GM23338 (cell line): ENCODE measurements at regions not wholly inside any gene's neighbourhood (a gene's known extent, or its start where the extent isn't known, plus 50 kb on each side); places are given as distances from the start of the nearest gene placed in this dataset.

Source experiments
- ATAC-seq: fragments of 200-7000 bp; cut with Tn5 transposase; 3 replicates; pipeline ENCODE4 v1.9.1; 2020
- DNase-seq: peaks from one replicate; pipeline ENCODE4 v3.0.0-alpha.2; 2015; ENCODE audit warnings: low spot score
- H2AFZ ChIP-seq: fragments of 200-600 bp; sonication (generic); 2 replicates; pipeline ENCODE4 v1.8.0; 2016; ENCODE audit warnings: antibody characterized with exemption, mild to moderate bottlenecking, moderate library complexity
- H3F3A ChIP-seq: fragments of 200-600 bp; sonication (generic); replicated peaks from 2 replicates; pipeline ENCODE4 v1.8.0; 2017; ENCODE audit warnings: antibody characterized with exemption, mixed run types, low read depth
- H3K27ac ChIP-seq: fragments of 200-600 bp; sonication (generic); 2 replicates; pipeline ENCODE4 v1.6.1; 2016; ENCODE audit warnings: low read depth
- H3K27me3 ChIP-seq: fragments of 200-600 bp; sonication (generic); 2 replicates; pipeline ENCODE4 v1.8.0; 2016; ENCODE audit warnings: mild to moderate bottlenecking, mixed run types, moderate library complexity; ENCODE audit not compliant: insufficient read depth
- H3K36me3 ChIP-seq: fragments of 200-600 bp; sonication (generic); 2 replicates; pipeline ENCODE4 v1.8.0; 2016; ENCODE audit warnings: mild to moderate bottlenecking; ENCODE audit not compliant: insufficient read depth
- H3K4me1 ChIP-seq: fragments of 200-600 bp; sonication (generic); 2 replicates; pipeline ENCODE4 v1.8.0; 2016; ENCODE audit warnings: mild to moderate bottlenecking, moderate library complexity; ENCODE audit not compliant: insufficient read depth
- H3K4me2 ChIP-seq: fragments of 200-600 bp; sonication (generic); 2 replicates; pipeline ENCODE4 v1.7.1; 2017; ENCODE audit warnings: mixed run types
- H3K4me3 ChIP-seq: fragments of 200-600 bp; sonication (generic); 2 replicates; pipeline ENCODE4 v1.6.1; 2016; ENCODE audit warnings: mixed run types
- H3K79me2 ChIP-seq: fragments of 200-600 bp; sonication (generic); replicated peaks from 2 replicates; pipeline ENCODE4 v1.8.0; 2017; ENCODE audit warnings: mild to moderate bottlenecking; ENCODE audit not compliant: insufficient read depth
- H3K9me2 ChIP-seq: fragments of 200-600 bp; sonication (generic); 2 replicates; pipeline ENCODE4 v1.8.0; 2017; ENCODE audit not compliant: insufficient read depth
- H4K20me1 ChIP-seq: fragments of 200-600 bp; sonication (generic); replicated peaks from 2 replicates; pipeline ENCODE4 v1.8.0; 2017; ENCODE audit warnings: mild to moderate bottlenecking; ENCODE audit not compliant: insufficient read depth
- H3K27ac Mint-ChIP-seq: 2 replicates; pipeline ENCODE4 v1.8.0; 2020; ENCODE audit warnings: inconsistent platforms, mild to moderate bottlenecking, moderate library complexity, mixed read lengths
- H3K27me3 Mint-ChIP-seq: 3 replicates; pipeline ENCODE4 v1.8.0; 2022; ENCODE audit warnings: low read depth, mild to moderate bottlenecking, moderate library complexity, mixed read lengths, inconsistent platforms; ENCODE audit not compliant: insufficient read depth, poor library complexity
- H3K36me3 Mint-ChIP-seq: 3 replicates; pipeline ENCODE4 v1.8.0; 2021; ENCODE audit warnings: low read depth, mild to moderate bottlenecking, inconsistent platforms, moderate library complexity, mixed read lengths
- H3K4me1 Mint-ChIP-seq: 3 replicates; pipeline ENCODE4 v1.8.0; 2020; ENCODE audit warnings: mild to moderate bottlenecking, inconsistent platforms, mixed read lengths
- H3K4me3 Mint-ChIP-seq: 3 replicates; pipeline ENCODE4 v1.8.0; 2021; ENCODE audit warnings: moderate library complexity, mild to moderate bottlenecking, inconsistent platforms, mixed read lengths
- H3K9me3 Mint-ChIP-seq: 3 replicates; pipeline ENCODE4 v1.8.0; 2020; ENCODE audit warnings: moderate library complexity, mild to moderate bottlenecking, inconsistent platforms, mixed read lengths
- ETS1 ChIP-seq: IDR thresholded peaks from 2 replicates; pipeline ENCODE4 v1.6.1; 2016; ENCODE audit warnings: antibody characterized with exemption
- EZH2 ChIP-seq: fragments of 200-600 bp; sonication (generic); IDR thresholded peaks from one replicate; pipeline ENCODE4 v1.8.0; 2017; ENCODE audit warnings: antibody characterized with exemption, mild to moderate bottlenecking, low read depth; ENCODE audit not compliant: unreplicated experiment
- EZH2phosphoT487 ChIP-seq: fragments of 200-600 bp; sonication (generic); IDR thresholded peaks from one replicate; pipeline ENCODE4 v1.8.1; 2018; ENCODE audit warnings: antibody characterized with exemption; ENCODE audit not compliant: unreplicated experiment
- NANOG ChIP-seq: IDR thresholded peaks from 2 replicates; pipeline ENCODE4 v1.6.1; 2016; ENCODE audit warnings: antibody characterized with exemption, borderline replicate concordance
- POLR2AphosphoS5 ChIP-seq: IDR thresholded peaks from 2 replicates; pipeline ENCODE4 v1.6.1; 2016; ENCODE audit warnings: antibody characterized with exemption, low read depth
- REST ChIP-seq: IDR thresholded peaks from one replicate; pipeline ENCODE4 v1.6.1; 2018; ENCODE audit warnings: antibody characterized with exemption; ENCODE audit not compliant: unreplicated experiment
- STAT1 ChIP-seq: IDR thresholded peaks from one replicate; pipeline ENCODE4 v1.6.1; 2016; ENCODE audit warnings: antibody characterized with exemption; ENCODE audit not compliant: unreplicated experiment
- ZNF114 ChIP-seq: fragments of 250-450 bp; sonication (Bioruptor Pico); IDR thresholded peaks from 2 replicates; pipeline ENCODE4 v1.5.0; 2020; ENCODE audit warnings: mild to moderate bottlenecking, moderate library complexity
- ZNF331 ChIP-seq: fragments of 250-450 bp; sonication (Bioruptor Pico); IDR thresholded peaks from 2 replicates; pipeline ENCODE4 v1.5.0; 2020; ENCODE audit warnings: low read depth, mild to moderate bottlenecking, moderate library complexity
- ZNF462 ChIP-seq: fragments of 250-450 bp; sonication (Bioruptor Pico); IDR thresholded peaks from 2 replicates; pipeline ENCODE4 v1.5.0; 2020; ENCODE audit warnings: mild to moderate bottlenecking, moderate library complexity
- TF ChIP-seq, protein P1 (sequence below), 2 experiments: fragments of 200-600 bp in 1 of 2; sonication (generic) in 1 of 2; conservative IDR thresholded peaks; 2 replicates each; pipeline versions ENCODE4 v1.5.1 to v1.6.1; 2016 to 2017; ENCODE audit warnings: antibody characterized with exemption in 2 of 2, low read depth in 2 of 2, mild to moderate bottlenecking in 2 of 2, moderate library complexity in 1 of 2

DNA sequence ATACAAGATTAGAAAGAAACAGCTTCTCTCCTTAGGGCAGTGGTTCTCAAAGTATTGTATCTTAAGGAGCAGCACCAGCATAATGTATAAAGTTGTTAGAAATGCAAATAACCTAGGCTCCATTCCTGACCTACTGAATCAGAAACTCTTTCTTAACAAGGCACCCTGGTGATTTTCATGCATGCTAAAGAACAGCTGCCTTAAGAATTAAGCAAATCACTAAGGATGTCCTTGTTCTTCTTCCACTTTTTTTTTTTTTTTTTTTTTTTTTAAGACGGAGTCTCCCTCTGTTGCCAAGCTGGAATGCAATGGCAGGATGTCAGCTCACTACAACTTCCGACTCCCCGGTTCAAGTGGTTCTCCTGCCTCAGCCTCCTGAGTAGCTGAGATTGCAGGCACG is 1095.2 kb upstream of the EDIL3 start:
- no peak overlapping the region for H3K4me3 Mint-ChIP-seq
- Histone ChIP-seq H3K4me1 (no peaks in the 10 kb centered on the region), H3K27ac (no peak overlapping the region), H3K27me3 (no peaks in the 10 kb centered on the region), H3K4me3 (no peak overlapping the region), H3K36me3 (peaks cover 6% of the 10 kb centered on the region; the same call in 1 of the 2 replicates), H3K9me2 (no peaks in the 10 kb centered on the region; the same call in 1 of the 2 replicates), H2AFZ (no peak overlapping the region), H4K20me1 (no peaks in the 10 kb centered on the region), H3F3A (no peaks in the 10 kb centered on the region), H3K79me2 (no peaks in the 10 kb centered on the region), H3K4me2 (no peak overlapping the region)
- no peak overlapping the region for H3K27ac Mint-ChIP-seq
- DNase-seq (peak; percentile 33), ATAC-seq (peak; percentile 49)
- TF ChIP-seq ZNF462 (CRISPR knock-in tag): no peak
- TF ChIP-seq POLR2AphosphoS5: no peak
- TF ChIP-seq EZH2phosphoT487: no peak
- TF ChIP-seq, protein P1, sequence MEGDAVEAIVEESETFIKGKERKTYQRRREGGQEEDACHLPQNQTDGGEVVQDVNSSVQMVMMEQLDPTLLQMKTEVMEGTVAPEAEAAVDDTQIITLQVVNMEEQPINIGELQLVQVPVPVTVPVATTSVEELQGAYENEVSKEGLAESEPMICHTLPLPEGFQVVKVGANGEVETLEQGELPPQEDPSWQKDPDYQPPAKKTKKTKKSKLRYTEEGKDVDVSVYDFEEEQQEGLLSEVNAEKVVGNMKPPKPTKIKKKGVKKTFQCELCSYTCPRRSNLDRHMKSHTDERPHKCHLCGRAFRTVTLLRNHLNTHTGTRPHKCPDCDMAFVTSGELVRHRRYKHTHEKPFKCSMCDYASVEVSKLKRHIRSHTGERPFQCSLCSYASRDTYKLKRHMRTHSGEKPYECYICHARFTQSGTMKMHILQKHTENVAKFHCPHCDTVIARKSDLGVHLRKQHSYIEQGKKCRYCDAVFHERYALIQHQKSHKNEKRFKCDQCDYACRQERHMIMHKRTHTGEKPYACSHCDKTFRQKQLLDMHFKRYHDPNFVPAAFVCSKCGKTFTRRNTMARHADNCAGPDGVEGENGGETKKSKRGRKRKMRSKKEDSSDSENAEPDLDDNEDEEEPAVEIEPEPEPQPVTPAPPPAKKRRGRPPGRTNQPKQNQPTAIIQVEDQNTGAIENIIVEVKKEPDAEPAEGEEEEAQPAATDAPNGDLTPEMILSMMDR (conservative IDR thresholded peaks at IDR 0.05; ENCODE audit: low read depth in 2 of 2): no peak
- TF ChIP-seq ZNF331 (CRISPR knock-in tag): no peak
- no peak for TF ChIP-seq ZNF114 (CRISPR knock-in tag)
- no peak for TF ChIP-seq STAT1
- no peak for TF ChIP-seq REST
- TF ChIP-seq NANOG: no peak
- no peak for TF ChIP-seq ETS1
- no peak for TF ChIP-seq EZH2
- no peaks in the 10 kb centered on the region for H3K27me3 Mint-ChIP-seq
- H3K4me1 Mint-ChIP-seq: no peaks in the 10 kb centered on the region
- H3K9me3 Mint-ChIP-seq: peaks cover 34% of the 10 kb centered on the region
- peaks cover 24% of the 10 kb centered on the region for H3K36me3 Mint-ChIP-seq
